Effector memory CD4-positive, alpha-beta T cell (primary cell): ENCODE measurements at regions not wholly inside any gene's neighbourhood (a gene's known extent, or its start where the extent isn't known, plus 50 kb on each side); places are given as distances from the start of the nearest gene placed in this dataset.

Experiments
- DNase-seq, 3 donors: peaks; one replicate each; pipeline ENCODE4 v3.0.0-alpha.2; 2020
- H3K27ac ChIP-seq: 2 replicates; pipeline ENCODE4 v1.7.0; 2013; ENCODE audit warnings: mild to moderate bottlenecking, low read length, moderate library complexity; ENCODE audit not compliant: insufficient read depth, poor library complexity, severe bottlenecking
- H3K27me3 ChIP-seq: replicated peaks from 2 replicates; pipeline ENCODE4 v1.7.0; 2013; ENCODE audit warnings: mild to moderate bottlenecking, low read length; ENCODE audit not compliant: insufficient read depth, control insufficient read depth, poor library complexity, severe bottlenecking
- H3K36me3 ChIP-seq: 2 replicates; pipeline ENCODE4 v1.7.0; 2013; ENCODE audit warnings: mild to moderate bottlenecking, low read length, moderate library complexity; ENCODE audit not compliant: control insufficient read depth, insufficient read depth
- H3K4me1 ChIP-seq: 2 replicates; pipeline ENCODE4 v1.7.0; 2013; ENCODE audit warnings: low read length, mild to moderate bottlenecking; ENCODE audit not compliant: control insufficient read depth, insufficient read depth, poor library complexity, severe bottlenecking
- H3K4me3 ChIP-seq: 2 replicates; pipeline ENCODE4 v1.7.0; 2013; ENCODE audit warnings: low read length, low read depth, mild to moderate bottlenecking; ENCODE audit not compliant: insufficient read depth, poor library complexity, severe bottlenecking
- H3K9me3 ChIP-seq: 2 replicates; pipeline ENCODE4 v1.7.0; 2013; ENCODE audit warnings: mild to moderate bottlenecking, low read length, moderate library complexity; ENCODE audit not compliant: control insufficient read depth

GRCh38 chr3:15969874-15970640, 172.3 kb upstream of the ANKRD28 start:
- no peaks in the 10 kb centered on the region for H3K9me3 ChIP-seq
- no peak for DNase-seq
- no peak overlapping the region for H3K27ac ChIP-seq
- H3K36me3 ChIP-seq, result no peaks in the 10 kb centered on the region
- H3K4me1 ChIP-seq, result no peaks in the 10 kb centered on the region
- no peaks in the 10 kb centered on the region for H3K27me3 ChIP-seq
- H3K4me3 ChIP-seq, result no peak overlapping the region

- H3K36me3 ChIP-seq, result no peaks in the 10 kb centered on the region
- no peaks in the 10 kb centered on the region for H3K9me3 ChIP-seq
- no peaks in the 10 kb centered on the region for H3K27me3 ChIP-seq
- no peak for DNase-seq
- H3K27ac ChIP-seq, result no peak overlapping the region
- no peak overlapping the region for H3K4me3 ChIP-seq
- no peaks in the 10 kb centered on the region for H3K4me1 ChIP-seq
These were observed 175.6 kb upstream of the ANKRD28 start for GRCh38 chr3:15973414-15973813.

GRCh38 chr3:15973940-15974339, 176.2 kb upstream of the ANKRD28 start:
- no peaks in the 10 kb centered on the region for H3K4me1 ChIP-seq
- no peak overlapping the region for H3K4me3 ChIP-seq
- DNase-seq, result no peak

GRCh38 chr3:15974647-15975046, 176.9 kb upstream of the ANKRD28 start:
- H3K27ac ChIP-seq, result no peak overlapping the region
- no peak overlapping the region for H3K4me3 ChIP-seq
- DNase-seq, result no peak
- no peaks in the 10 kb centered on the region for H3K36me3 ChIP-seq
- no peaks in the 10 kb centered on the region for H3K9me3 ChIP-seq
- no peaks in the 10 kb centered on the region for H3K27me3 ChIP-seq
- no peaks in the 10 kb centered on the region for H3K4me1 ChIP-seq

More at GRCh38 chr3:15973940-15974339, 176.2 kb upstream of the ANKRD28 start:
- no peak overlapping the region for H3K27ac ChIP-seq
- no peaks in the 10 kb centered on the region for H3K9me3 ChIP-seq
- H3K27me3 ChIP-seq, result no peaks in the 10 kb centered on the region
- no peaks in the 10 kb centered on the region for H3K36me3 ChIP-seq

- H3K27ac ChIP-seq, result no peak overlapping the region
- no peak for DNase-seq
These were observed 178.7 kb upstream of the ANKRD28 start for GRCh38 chr3:15976524-15976923.

GRCh38 chr3:15977090-15977489, 179.3 kb upstream of the ANKRD28 start:
- H3K27ac ChIP-seq, result no peak overlapping the region
- no peaks in the 10 kb centered on the region for H3K36me3 ChIP-seq
- no peaks in the 10 kb centered on the region for H3K4me1 ChIP-seq
- H3K27me3 ChIP-seq, result no peaks in the 10 kb centered on the region
- no peaks in the 10 kb centered on the region for H3K9me3 ChIP-seq
- H3K4me3 ChIP-seq, result no peak overlapping the region
- DNase-seq, result no peak

More at GRCh38 chr3:15976524-15976923, 178.7 kb upstream of the ANKRD28 start:
- H3K27me3 ChIP-seq, result no peaks in the 10 kb centered on the region
- no peaks in the 10 kb centered on the region for H3K36me3 ChIP-seq
- H3K4me1 ChIP-seq, result no peaks in the 10 kb centered on the region
- no peak overlapping the region for H3K4me3 ChIP-seq
- no peaks in the 10 kb centered on the region for H3K9me3 ChIP-seq

- Histone ChIP-seq H3K36me3 (no peaks in the 10 kb centered on the region), H3K4me1 (no peaks in the 10 kb centered on the region), H3K9me3 (no peaks in the 10 kb centered on the region), H3K27me3 (no peaks in the 10 kb centered on the region), H3K27ac (no peak overlapping the region), H3K4me3 (no peak overlapping the region)
- DNase-seq, result no peak
These were observed 179.9 kb upstream of the ANKRD28 start for GRCh38 chr3:15977598-15978232.

GRCh38 chr3:15978801-15979200, 181.0 kb upstream of the ANKRD28 start:
- Histone ChIP-seq H3K4me3 (no peak overlapping the region), H3K4me1 (no peaks in the 10 kb centered on the region), H3K36me3 (no peaks in the 10 kb centered on the region)

GRCh38 chr3:15979495-15979894, 181.7 kb upstream of the ANKRD28 start:
- Histone ChIP-seq H3K27me3 (no peaks in the 10 kb centered on the region), H3K27ac (no peak overlapping the region), H3K9me3 (no peaks in the 10 kb centered on the region), H3K36me3 (no peaks in the 10 kb centered on the region), H3K4me1 (no peaks in the 10 kb centered on the region), H3K4me3 (no peak overlapping the region)
- DNase-seq, result no peak

More at GRCh38 chr3:15978801-15979200, 181.0 kb upstream of the ANKRD28 start:
- no peaks in the 10 kb centered on the region for H3K27me3 ChIP-seq
- DNase-seq, result no peak
- H3K27ac ChIP-seq, result no peak overlapping the region
- no peaks in the 10 kb centered on the region for H3K9me3 ChIP-seq

GRCh38 chr3:15979900-15980299, 182.1 kb upstream of the ANKRD28 start:
- H3K27me3 ChIP-seq, result no peaks in the 10 kb centered on the region
- H3K4me3 ChIP-seq, result no peak overlapping the region
- no peaks in the 10 kb centered on the region for H3K4me1 ChIP-seq
- no peaks in the 10 kb centered on the region for H3K9me3 ChIP-seq
- DNase-seq, result no peak
- H3K27ac ChIP-seq, result no peak overlapping the region
- no peaks in the 10 kb centered on the region for H3K36me3 ChIP-seq
